ENCODE measurements at regions not wholly inside any gene's neighbourhood (a gene's known extent, or its start where the extent isn't known, plus 50 kb on each side); places are given as distances from the start of the nearest gene placed in this dataset.

DNA sequence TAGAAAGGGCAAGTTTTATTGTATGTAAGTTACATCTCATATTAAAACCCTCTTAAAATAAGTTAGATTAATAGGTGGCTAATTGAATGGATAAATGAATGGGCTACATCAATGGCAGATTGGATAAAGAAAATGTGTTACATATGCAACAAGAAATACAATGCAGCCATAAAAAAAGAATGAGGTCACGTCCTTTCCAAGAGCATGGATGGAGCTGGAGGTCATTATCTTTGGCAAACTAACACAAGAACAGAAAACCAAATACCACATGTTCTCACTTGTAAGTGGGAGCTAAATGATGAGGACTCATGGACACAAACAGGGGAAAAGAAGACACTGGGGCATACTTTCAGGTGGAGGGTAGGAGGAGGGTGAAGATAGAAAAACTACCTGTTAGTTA is 182.2 kb upstream of the GNAI1 start:
- DNase-seq (ENCODE audit: low spot score): no peak
- TF ChIP-seq, protein P1, sequence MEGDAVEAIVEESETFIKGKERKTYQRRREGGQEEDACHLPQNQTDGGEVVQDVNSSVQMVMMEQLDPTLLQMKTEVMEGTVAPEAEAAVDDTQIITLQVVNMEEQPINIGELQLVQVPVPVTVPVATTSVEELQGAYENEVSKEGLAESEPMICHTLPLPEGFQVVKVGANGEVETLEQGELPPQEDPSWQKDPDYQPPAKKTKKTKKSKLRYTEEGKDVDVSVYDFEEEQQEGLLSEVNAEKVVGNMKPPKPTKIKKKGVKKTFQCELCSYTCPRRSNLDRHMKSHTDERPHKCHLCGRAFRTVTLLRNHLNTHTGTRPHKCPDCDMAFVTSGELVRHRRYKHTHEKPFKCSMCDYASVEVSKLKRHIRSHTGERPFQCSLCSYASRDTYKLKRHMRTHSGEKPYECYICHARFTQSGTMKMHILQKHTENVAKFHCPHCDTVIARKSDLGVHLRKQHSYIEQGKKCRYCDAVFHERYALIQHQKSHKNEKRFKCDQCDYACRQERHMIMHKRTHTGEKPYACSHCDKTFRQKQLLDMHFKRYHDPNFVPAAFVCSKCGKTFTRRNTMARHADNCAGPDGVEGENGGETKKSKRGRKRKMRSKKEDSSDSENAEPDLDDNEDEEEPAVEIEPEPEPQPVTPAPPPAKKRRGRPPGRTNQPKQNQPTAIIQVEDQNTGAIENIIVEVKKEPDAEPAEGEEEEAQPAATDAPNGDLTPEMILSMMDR (IDR thresholded peaks at IDR 0.05; ENCODE audit: extremely low read depth, missing control alignments): no peak

DNA sequence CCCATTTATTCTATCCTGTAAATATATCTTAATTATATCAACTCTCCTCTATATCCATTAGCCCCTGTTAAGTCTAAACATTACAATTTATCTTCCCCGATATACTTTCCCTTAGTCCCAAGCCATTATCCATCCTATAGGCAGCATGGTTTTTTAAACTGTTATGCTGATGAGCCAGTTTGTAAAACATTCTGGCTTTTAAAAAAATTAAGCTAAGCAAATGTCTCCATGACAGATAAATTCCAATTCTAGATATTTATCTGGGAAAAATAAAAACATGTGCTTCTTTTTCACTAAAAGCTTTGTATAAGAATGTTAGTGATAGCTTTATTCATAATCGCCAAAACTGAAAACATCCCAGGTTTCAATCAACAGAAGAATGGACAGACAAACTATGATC is 183.2 kb upstream of the GNAI1 start:
- TF ChIP-seq, protein P1 (IDR thresholded peaks at IDR 0.05; ENCODE audit: extremely low read depth, missing control alignments): no peak

GRCh38 chr7:79949778-79950177 is 184.9 kb upstream of the GNAI1 start:
- TF ChIP-seq, protein P1 (IDR thresholded peaks at IDR 0.05; ENCODE audit: extremely low read depth, missing control alignments): no peak
- no peak for DNase-seq (ENCODE audit: low spot score)

More for the DNA sequence above, 183.2 kb upstream of the GNAI1 start:
- DNase-seq (ENCODE audit: low spot score): no peak

DNA sequence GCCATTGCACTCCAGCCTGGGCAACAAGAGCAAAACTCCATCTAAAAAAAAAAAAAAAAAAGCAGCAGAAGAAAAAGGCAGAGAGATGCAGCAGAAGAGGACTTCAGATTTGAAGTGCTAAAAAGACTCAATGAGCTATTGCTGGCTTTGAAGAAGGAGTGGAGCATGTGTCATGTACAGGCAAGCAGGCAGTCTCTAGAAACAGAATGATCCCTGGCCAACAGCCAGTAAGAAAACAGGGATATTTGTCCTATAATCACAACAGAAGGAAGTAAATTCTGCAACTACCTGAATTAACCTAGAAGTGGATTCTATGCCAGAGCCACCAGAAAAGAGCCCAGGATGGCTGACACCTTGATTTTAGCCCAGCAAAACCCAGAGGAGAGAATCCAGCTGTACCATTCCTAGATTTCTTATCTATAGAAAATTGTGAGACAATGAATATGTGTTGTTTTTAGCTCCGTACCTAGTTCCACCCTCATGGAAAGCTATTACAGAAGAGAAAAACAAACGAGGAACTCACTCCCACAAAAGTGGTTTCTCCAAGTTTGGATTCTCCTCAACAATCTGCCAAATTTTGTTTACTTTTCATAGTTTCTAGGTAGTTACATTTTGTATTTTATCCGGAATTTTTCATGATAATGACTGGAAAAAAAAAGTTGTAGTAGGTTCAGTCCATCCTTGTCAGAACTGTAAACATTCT is 198.2 kb upstream of the GNAI1 start:
- no peak for DNase-seq (ENCODE audit: low spot score)
- TF ChIP-seq, protein P1 (IDR thresholded peaks at IDR 0.05; ENCODE audit: extremely low read depth, missing control alignments): no peak

DNA sequence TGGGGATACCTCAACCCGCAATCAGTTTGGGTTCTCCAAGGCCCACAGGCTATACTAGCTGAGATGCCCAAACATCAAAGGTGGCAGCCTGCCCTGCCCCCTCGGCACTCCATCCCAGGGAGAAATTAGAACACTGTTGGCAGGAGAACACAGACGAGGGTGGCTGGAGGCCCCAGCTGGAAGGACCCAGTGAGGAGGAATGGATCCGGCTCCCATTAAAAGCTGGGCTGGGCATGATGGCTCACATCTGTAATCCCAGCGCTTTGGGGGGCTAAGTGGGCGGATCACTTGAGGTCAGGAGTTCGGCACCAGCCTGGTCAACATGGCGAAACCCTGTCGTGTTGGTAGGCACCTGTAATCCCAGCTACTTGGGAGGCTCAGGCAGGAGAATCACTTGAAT is 199.9 kb upstream of the GNAI1 start:
- no peak for DNase-seq (ENCODE audit: low spot score)
- TF ChIP-seq, protein P1 (IDR thresholded peaks at IDR 0.05; ENCODE audit: extremely low read depth, missing control alignments): no peak

DNA sequence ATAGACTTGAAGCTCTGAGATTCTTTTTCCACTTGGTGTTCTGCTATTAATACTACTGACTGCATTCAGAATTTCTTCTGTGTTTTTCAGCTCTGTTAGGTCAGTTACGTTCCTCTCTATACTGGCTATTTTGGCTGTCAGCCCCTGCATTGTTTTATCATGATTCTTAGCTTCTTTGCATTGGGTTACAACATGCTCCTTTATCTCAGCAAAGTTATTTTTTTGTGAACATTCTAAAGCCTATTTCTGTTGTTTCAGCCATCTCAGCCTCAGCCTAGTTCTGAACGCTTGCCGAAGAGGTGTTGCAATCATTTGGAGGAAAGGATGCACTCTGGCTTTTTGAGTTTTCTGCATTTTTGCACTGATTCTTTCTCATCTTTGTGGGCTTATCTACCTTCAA is 201.5 kb upstream of the GNAI1 start:
- TF ChIP-seq, protein P1 (IDR thresholded peaks at IDR 0.05; ENCODE audit: extremely low read depth, missing control alignments): no peak
- no peak for DNase-seq (ENCODE audit: low spot score)

- DNase-seq (ENCODE audit: low spot score): no peak
- TF ChIP-seq, protein P1 (IDR thresholded peaks at IDR 0.05; ENCODE audit: extremely low read depth, missing control alignments): no peak
Measured at GRCh38 chr7:79930604-79931003, 204.0 kb upstream of the GNAI1 start.

All from GM20000 (cell line).